Kidney (tissue), 13 donors: ENCODE measurements at regions not wholly inside any gene's neighbourhood (a gene's known extent, or its start where the extent isn't known, plus 50 kb on each side); places are given as distances from the start of the nearest gene placed in this dataset.

Experiments used
- DNase-seq, 5 donors: peaks; one replicate each; pipeline ENCODE4 v3.0.0-alpha.2; 2013 to 2020
- FAIRE-seq: peaks from 2 replicates; lab custom pipeline; 2012; peaks lifted over from hg19 to GRCh38; lab: Jason Lieb, UNC
- H3K27ac ChIP-seq, 2 donors: one replicate each; pipeline ENCODE4 v1.7.0; 2013; ENCODE audit warnings: low read depth in 2 of 2, low read length in 2 of 2, inconsistent platforms in 1 of 2
- H3K27me3 ChIP-seq: one replicate; pipeline ENCODE4 v1.7.1; 2013; ENCODE audit warnings: low read length, inconsistent platforms; ENCODE audit not compliant: control insufficient read depth, insufficient read depth
- H3K36me3 ChIP-seq, 3 donors: one replicate each; pipeline versions ENCODE4 v1.7.0 to v1.7.1; 2013; ENCODE audit warnings: low read length in 3 of 3, control low read depth in 1 of 3, inconsistent platforms in 1 of 3; ENCODE audit not compliant: insufficient read depth in 3 of 3, control insufficient read depth in 2 of 3
- H3K4me1 ChIP-seq, 3 donors: one replicate each; pipeline versions ENCODE4 v1.7.0 to v1.7.1; 2013; ENCODE audit warnings: low read length in 3 of 3, inconsistent platforms in 1 of 3, low read depth in 1 of 3; ENCODE audit not compliant: control insufficient read depth in 2 of 3, insufficient read depth in 2 of 3
- H3K4me3 ChIP-seq, 3 donors: one replicate each; pipeline versions ENCODE4 v1.7.0 to v1.8.1; 2013; ENCODE audit warnings: low read length in 3 of 3, control low read depth in 1 of 3, inconsistent platforms in 1 of 3
- H3K9ac ChIP-seq, 3 donors: one replicate each; pipeline versions ENCODE4 v1.7.0 to v1.7.1; 2013; ENCODE audit warnings: low read length in 3 of 3, control low read depth in 1 of 3, inconsistent platforms in 1 of 3
- H3K9me3 ChIP-seq, 3 donors: one replicate each; pipeline versions ENCODE4 v1.7.0 to v1.7.1; 2013; ENCODE audit warnings: low read length in 3 of 3, control low read depth in 1 of 3, inconsistent platforms in 1 of 3; ENCODE audit not compliant: control insufficient read depth in 2 of 3, insufficient read depth in 1 of 3
- intact Hi-C: fragments of 100-400 bp; cut with DNase I; formaldehyde crosslinking; loops from one replicate; pipeline ENCODE4 v1.11.1; 2022
- TF ChIP-seq, protein P1 (sequence below): IDR thresholded peaks from 3 replicates; pipeline ENCODE4 v1.5.1; 2012; ENCODE audit warnings: mild to moderate bottlenecking, moderate library complexity, borderline replicate concordance; ENCODE audit not compliant: insufficient read depth; ENCODE audit errors: extremely low read depth
- donor health status: control.
- donor health status: control.
- donor health status: control.
- donor health status: control.
- donor health status: control.
- donor health status: DM: yes; HTN: yes; CAD: no.
- donor health status: Normal renal cell carcinoma (clear cell type).

DNA sequence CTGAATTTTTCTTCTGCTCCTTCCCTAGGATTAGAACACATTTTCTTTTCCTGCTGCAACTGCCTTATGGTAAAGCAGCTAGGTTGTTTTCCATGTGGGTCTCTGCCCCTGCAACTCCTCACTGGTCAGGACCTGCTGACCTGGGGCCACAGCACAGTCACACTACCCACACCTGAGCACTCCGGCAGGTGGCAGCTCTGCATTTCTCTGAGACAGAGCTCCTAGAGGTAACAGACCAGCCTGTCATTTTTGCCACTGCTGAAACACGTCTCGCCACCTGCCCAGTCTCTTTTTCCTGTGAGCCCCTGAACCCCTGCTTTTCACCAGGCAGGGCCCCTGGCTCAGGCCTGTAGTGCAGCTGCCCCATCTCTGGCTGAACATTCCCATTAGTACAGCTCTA lies 609.6 kb downstream of the HINT1 start:
- no peaks in the 10 kb centered on the region for H3K36me3 ChIP-seq
- intact Hi-C loops = no loop called here
- no peak overlapping the region for H3K4me3 ChIP-seq
- no peaks in the 10 kb centered on the region for H3K4me1 ChIP-seq
- no peak overlapping the region for H3K27ac ChIP-seq
- no peaks in the 10 kb centered on the region for H3K27me3 ChIP-seq
- TF ChIP-seq, protein P1, sequence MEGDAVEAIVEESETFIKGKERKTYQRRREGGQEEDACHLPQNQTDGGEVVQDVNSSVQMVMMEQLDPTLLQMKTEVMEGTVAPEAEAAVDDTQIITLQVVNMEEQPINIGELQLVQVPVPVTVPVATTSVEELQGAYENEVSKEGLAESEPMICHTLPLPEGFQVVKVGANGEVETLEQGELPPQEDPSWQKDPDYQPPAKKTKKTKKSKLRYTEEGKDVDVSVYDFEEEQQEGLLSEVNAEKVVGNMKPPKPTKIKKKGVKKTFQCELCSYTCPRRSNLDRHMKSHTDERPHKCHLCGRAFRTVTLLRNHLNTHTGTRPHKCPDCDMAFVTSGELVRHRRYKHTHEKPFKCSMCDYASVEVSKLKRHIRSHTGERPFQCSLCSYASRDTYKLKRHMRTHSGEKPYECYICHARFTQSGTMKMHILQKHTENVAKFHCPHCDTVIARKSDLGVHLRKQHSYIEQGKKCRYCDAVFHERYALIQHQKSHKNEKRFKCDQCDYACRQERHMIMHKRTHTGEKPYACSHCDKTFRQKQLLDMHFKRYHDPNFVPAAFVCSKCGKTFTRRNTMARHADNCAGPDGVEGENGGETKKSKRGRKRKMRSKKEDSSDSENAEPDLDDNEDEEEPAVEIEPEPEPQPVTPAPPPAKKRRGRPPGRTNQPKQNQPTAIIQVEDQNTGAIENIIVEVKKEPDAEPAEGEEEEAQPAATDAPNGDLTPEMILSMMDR = no peak
- peaks cover 0 to under 1% (median 0%) of the 10 kb centered on the region in 3 donors for H3K9me3 ChIP-seq
- H3K9ac ChIP-seq = no peak overlapping the region
- FAIRE-seq = no peak
- no peak for DNase-seq

DNA sequence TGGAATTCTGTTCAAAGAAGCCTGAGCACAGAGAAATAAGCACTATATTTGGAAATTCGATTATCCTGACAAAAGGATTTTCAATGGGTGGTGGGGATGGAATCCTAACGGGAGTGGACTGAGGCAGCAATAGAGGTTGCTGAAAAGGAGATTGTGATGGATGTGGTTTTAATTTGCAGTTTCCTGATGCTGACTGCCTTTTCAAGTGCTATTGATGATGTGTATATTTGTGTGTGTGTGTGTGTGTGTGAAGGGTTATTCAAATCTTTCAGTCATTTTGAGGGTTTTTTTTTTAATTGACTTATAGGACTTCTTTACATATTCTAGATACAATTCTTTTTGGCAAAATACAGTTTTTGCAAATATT lies 614.5 kb downstream of the HINT1 start:
- FAIRE-seq = no peak
- H3K9ac ChIP-seq = no peak overlapping the region
- H3K4me1 ChIP-seq = no peaks in the 10 kb centered on the region
- no peaks in the 10 kb centered on the region for H3K9me3 ChIP-seq
- TF ChIP-seq, protein P1 = no peak
- H3K36me3 ChIP-seq = no peaks in the 10 kb centered on the region
- intact Hi-C loops = no loop called here
- H3K4me3 ChIP-seq = no peak overlapping the region
- no peak overlapping the region for H3K27ac ChIP-seq
- H3K27me3 ChIP-seq = no peaks in the 10 kb centered on the region
- DNase-seq = no peak

DNA sequence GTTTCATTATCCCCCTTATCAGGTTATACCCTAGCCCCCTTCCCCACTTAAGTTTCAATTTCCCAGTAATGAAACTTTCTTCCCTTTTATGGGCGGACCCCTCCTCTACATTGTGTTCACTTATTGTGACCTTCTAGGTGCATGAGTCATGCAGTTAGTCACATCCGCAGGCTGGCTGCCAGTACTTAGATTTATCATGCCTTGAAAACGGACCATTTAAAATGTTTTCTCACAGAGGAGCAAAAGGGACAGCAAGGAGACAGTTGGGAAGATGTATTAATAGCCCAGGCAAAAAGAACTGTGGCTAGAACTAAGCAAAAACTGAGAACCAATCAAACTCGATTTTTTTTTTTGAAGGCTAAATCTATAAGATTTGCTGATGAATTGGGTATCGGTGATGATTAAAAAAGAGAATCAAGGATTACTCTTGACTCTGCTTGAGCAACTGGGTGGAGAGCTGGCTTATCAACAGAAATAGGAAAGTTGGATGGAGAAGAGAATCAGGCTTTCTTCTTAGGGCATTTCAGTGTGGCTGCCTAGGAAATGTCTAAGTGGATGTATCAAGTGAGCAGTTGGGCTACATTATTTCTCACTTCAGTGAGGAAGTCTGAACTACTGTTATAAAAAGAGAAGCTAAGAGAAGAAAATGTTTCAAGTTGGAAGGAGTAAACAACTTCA lies 615.0 kb downstream of the HINT1 start:
- no peak for FAIRE-seq
- Histone ChIP-seq H3K9ac (no peak overlapping the region), H3K36me3 (no peaks in the 10 kb centered on the region), H3K27me3 (no peaks in the 10 kb centered on the region), H3K4me1 (no peaks in the 10 kb centered on the region), H3K27ac (no peak overlapping the region), H3K9me3 (peaks cover 0 to 1% (median 0%) of the 10 kb centered on the region in 3 donors), H3K4me3 (no peak overlapping the region)
- DNase-seq = no peak
- intact Hi-C loops = no loop called here
- TF ChIP-seq, protein P1 = no peak

DNA sequence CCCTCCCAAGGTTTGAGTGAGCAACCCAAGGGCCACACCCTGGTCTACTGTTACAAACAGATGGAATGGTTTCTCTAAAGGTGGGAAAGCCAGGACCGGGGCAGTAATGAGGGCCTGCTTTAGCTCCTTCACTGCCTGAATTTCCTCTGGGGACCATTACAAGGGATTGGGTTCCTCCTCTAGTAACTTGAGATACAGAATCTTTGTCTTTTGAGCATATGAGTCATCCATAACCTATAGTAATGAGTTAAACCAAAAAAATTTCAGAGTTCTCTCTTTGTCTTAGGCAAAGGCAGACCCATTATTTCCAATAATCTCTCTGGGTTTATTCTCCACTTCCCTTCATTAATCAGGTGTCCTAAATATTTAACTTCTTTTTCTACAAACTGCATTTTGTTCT lies 618.8 kb downstream of the HINT1 start:
- Histone ChIP-seq H3K36me3 (no peaks in the 10 kb centered on the region), H3K27ac (no peak overlapping the region), H3K27me3 (no peaks in the 10 kb centered on the region), H3K4me3 (no peak overlapping the region), H3K9ac (no peak overlapping the region), H3K4me1 (no peaks in the 10 kb centered on the region), H3K9me3 (peaks cover 0 to 11% (median 0%) of the 10 kb centered on the region in 3 donors)
- no peak for DNase-seq
- intact Hi-C loops = no loop called here
- no peak for FAIRE-seq
- TF ChIP-seq, protein P1 = no peak
